ENCODE measurements at regions not wholly inside any gene's neighbourhood (a gene's known extent, or its start where the extent isn't known, plus 50 kb on each side); places are given as distances from the start of the nearest gene placed in this dataset.

DNA sequence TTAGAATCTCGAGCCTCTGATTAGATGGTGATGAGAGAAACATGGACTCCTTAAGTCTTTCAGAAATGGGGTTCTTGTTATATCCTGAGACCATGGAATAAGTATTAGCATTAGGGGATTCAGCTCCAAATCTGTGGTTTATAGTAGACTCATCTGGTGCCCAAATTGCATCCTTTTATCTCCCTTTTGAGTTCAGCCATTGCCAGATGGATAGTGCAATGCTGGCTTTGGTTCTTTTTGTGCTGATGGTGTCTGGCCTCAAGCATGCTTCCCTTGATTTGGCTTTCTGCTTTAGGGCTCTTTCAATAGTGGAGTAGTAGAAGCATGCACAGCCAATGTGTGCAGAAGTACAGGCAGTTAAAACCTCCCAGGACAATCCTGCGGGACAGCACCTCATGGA lies 306.4 kb downstream of the TSN start:
- Histone ChIP-seq H3K4me3 (ENCODE audit: low read depth, low read length) (no peak overlapping the region), H3K4me1 (ENCODE audit: control insufficient read depth, insufficient read depth, low read length) (0 out of 2 replicates have a peak, but pooled peaks cover 3% of the 10 kb centered on the region), H3K27ac (ENCODE audit: extremely low read depth, low read depth, low read length) (no peak overlapping the region), H3K9me3 (ENCODE audit: control insufficient read depth, insufficient read depth, low read depth, low read length) (no peaks in the 10 kb centered on the region), H3K36me3 (ENCODE audit: control insufficient read depth in 2 of 2, insufficient read depth in 1 of 2, low read length in 2 of 2) (no peaks in the 10 kb centered on the region)
- POLR2A ChIA-PET = no interaction called here
- CTCF ChIA-PET = interaction anchor here (1.2 kb wide), 1 partner anchor 251 kb away, joined by 3 read pairs; no protein-coding TSS in a partner anchor
- no peak for TF ChIP-seq ZNF335 (tag by site-specific recombination; conservative IDR thresholded peaks at IDR 0.05)
- TF ChIP-seq ZNF37A (tag by site-specific recombination; IDR thresholded peaks at IDR 0.05) = no peak
- TF ChIP-seq ZNF670 (tag by site-specific recombination; IDR thresholded peaks at IDR 0.05; ENCODE audit: low read depth) = no peak
- TF ChIP-seq, protein P1, sequence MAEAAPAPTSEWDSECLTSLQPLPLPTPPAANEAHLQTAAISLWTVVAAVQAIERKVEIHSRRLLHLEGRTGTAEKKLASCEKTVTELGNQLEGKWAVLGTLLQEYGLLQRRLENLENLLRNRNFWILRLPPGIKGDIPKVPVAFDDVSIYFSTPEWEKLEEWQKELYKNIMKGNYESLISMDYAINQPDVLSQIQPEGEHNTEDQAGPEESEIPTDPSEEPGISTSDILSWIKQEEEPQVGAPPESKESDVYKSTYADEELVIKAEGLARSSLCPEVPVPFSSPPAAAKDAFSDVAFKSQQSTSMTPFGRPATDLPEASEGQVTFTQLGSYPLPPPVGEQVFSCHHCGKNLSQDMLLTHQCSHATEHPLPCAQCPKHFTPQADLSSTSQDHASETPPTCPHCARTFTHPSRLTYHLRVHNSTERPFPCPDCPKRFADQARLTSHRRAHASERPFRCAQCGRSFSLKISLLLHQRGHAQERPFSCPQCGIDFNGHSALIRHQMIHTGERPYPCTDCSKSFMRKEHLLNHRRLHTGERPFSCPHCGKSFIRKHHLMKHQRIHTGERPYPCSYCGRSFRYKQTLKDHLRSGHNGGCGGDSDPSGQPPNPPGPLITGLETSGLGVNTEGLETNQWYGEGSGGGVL (tag by site-specific recombination; IDR thresholded peaks at IDR 0.05) = no peak
- no peak for TF ChIP-seq ZNF324 (tag by site-specific recombination; IDR thresholded peaks at IDR 0.05)
- TF ChIP-seq, protein P2, sequence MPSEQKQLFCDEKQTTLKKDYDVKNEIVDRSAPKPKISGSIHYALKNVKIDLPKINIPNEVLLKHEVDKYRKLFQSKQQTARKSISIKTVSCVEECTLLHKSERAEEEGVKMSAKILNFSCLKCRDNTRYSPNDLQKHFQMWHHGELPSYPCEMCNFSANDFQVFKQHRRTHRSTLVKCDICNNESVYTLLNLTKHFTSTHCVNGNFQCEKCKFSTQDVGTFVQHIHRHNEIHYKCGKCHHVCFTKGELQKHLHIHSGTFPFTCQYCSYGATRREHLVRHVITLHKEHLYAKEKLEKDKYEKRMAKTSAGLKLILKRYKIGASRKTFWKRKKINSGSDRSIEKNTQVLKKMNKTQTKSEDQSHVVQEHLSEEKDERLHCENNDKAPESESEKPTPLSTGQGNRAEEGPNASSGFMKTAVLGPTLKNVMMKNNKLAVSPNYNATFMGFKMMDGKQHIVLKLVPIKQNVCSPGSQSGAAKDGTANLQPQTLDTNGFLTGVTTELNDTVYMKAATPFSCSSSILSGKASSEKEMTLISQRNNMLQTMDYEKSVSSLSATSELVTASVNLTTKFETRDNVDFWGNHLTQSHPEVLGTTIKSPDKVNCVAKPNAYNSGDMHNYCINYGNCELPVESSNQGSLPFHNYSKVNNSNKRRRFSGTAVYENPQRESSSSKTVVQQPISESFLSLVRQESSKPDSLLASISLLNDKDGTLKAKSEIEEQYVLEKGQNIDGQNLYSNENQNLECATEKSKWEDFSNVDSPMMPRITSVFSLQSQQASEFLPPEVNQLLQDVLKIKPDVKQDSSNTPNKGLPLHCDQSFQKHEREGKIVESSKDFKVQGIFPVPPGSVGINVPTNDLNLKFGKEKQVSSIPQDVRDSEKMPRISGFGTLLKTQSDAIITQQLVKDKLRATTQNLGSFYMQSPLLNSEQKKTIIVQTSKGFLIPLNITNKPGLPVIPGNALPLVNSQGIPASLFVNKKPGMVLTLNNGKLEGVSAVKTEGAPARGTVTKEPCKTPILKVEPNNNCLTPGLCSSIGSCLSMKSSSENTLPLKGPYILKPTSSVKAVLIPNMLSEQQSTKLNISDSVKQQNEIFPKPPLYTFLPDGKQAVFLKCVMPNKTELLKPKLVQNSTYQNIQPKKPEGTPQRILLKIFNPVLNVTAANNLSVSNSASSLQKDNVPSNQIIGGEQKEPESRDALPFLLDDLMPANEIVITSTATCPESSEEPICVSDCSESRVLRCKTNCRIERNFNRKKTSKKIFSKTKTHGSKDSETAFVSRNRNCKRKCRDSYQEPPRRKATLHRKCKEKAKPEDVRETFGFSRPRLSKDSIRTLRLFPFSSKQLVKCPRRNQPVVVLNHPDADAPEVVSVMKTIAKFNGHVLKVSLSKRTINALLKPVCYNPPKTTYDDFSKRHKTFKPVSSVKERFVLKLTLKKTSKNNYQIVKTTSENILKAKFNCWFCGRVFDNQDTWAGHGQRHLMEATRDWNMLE (tag by site-specific recombination; conservative IDR thresholded peaks at IDR 0.05; ENCODE audit: low read depth) = no peak
- TF ChIP-seq ZNF610 (tag by site-specific recombination; IDR thresholded peaks at IDR 0.05; ENCODE audit: borderline replicate concordance) = no peak
- no peak for TF ChIP-seq ZNF266 (tag by site-specific recombination; IDR thresholded peaks at IDR 0.05; ENCODE audit: low read depth)
- no peak for TF ChIP-seq ZNF514 (tag by site-specific recombination; IDR thresholded peaks at IDR 0.05)
- no peak for TF ChIP-seq ZNF112 (tag by site-specific recombination; IDR thresholded peaks at IDR 0.05)
- no peak for TF ChIP-seq ZBTB7A (tag by site-specific recombination; IDR thresholded peaks at IDR 0.05; ENCODE audit: low read depth)
- TF ChIP-seq, protein P3, sequence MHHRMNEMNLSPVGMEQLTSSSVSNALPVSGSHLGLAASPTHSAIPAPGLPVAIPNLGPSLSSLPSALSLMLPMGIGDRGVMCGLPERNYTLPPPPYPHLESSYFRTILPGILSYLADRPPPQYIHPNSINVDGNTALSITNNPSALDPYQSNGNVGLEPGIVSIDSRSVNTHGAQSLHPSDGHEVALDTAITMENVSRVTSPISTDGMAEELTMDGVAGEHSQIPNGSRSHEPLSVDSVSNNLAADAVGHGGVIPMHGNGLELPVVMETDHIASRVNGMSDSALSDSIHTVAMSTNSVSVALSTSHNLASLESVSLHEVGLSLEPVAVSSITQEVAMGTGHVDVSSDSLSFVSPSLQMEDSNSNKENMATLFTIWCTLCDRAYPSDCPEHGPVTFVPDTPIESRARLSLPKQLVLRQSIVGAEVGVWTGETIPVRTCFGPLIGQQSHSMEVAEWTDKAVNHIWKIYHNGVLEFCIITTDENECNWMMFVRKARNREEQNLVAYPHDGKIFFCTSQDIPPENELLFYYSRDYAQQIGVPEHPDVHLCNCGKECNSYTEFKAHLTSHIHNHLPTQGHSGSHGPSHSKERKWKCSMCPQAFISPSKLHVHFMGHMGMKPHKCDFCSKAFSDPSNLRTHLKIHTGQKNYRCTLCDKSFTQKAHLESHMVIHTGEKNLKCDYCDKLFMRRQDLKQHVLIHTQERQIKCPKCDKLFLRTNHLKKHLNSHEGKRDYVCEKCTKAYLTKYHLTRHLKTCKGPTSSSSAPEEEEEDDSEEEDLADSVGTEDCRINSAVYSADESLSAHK (tag by site-specific recombination; IDR thresholded peaks at IDR 0.05) = no peak
- no peak for TF ChIP-seq HOXD13 (CRISPR knock-in tag; IDR thresholded peaks at IDR 0.05; ENCODE audit: borderline replicate concordance)

DNA sequence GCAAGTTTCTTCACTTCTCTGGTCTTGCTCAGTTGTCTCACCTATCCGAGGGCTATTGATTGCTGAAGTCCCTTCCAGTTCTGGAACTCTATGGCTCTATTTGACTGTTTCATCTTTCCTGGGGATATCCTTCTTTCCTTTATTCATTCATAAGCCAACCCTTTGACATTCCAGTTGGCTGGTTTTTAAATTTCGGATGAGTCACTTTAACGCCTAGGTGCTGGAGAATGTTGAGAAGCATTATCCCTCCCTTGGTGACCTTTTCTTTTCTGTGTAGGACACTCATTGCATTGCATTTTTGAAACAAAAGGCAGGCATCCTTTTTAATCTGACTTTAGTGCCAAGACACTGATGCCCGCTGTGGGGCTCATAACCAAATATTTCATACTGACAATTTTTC lies 307.1 kb downstream of the TSN start:
- Histone ChIP-seq H3K4me3 (ENCODE audit: low read depth, low read length) (no peak overlapping the region), H3K9me3 (ENCODE audit: control insufficient read depth, insufficient read depth, low read depth, low read length) (no peaks in the 10 kb centered on the region), H3K4me1 (ENCODE audit: control insufficient read depth, insufficient read depth, low read length) (no peaks in the 10 kb centered on the region), H3K36me3 (ENCODE audit: control insufficient read depth in 2 of 2, insufficient read depth in 1 of 2, low read length in 2 of 2) (no peaks in the 10 kb centered on the region), H3K27ac (ENCODE audit: extremely low read depth, low read depth, low read length) (no peak overlapping the region)
- ChIA-PET POLR2A (no interaction called here), CTCF (no interaction called here)
- TF ChIP-seq, protein P4, sequence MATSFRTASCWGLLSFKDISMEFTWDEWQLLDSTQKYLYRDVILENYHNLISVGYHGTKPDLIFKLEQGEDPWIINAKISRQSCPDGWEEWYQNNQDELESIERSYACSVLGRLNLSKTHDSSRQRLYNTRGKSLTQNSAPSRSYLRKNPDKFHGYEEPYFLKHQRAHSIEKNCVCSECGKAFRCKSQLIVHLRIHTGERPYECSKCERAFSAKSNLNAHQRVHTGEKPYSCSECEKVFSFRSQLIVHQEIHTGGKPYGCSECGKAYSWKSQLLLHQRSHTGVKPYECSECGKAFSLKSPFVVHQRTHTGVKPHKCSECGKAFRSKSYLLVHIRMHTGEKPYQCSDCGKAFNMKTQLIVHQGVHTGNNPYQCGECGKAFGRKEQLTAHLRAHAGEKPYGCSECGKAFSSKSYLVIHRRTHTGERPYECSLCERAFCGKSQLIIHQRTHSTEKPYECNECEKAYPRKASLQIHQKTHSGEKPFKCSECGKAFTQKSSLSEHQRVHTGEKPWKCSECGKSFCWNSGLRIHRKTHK (tag by site-specific recombination; IDR thresholded peaks at IDR 0.05) = no peak
- TF ChIP-seq, protein P5, sequence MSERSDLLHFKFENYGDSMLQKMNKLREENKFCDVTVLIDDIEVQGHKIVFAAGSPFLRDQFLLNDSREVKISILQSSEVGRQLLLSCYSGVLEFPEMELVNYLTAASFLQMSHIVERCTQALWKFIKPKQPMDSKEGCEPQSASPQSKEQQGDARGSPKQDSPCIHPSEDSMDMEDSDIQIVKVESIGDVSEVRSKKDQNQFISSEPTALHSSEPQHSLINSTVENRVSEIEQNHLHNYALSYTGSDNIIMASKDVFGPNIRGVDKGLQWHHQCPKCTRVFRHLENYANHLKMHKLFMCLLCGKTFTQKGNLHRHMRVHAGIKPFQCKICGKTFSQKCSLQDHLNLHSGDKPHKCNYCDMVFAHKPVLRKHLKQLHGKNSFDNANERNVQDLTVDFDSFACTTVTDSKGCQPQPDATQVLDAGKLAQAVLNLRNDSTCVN (tag by site-specific recombination; optimal IDR thresholded peaks at IDR 0.05) = no peak
- TF ChIP-seq GFI1B (tag by site-specific recombination; IDR thresholded peaks at IDR 0.05) = no peak
- TF ChIP-seq ZNF621 (tag by site-specific recombination; IDR thresholded peaks at IDR 0.05) = no peak
- TF ChIP-seq, protein P6, sequence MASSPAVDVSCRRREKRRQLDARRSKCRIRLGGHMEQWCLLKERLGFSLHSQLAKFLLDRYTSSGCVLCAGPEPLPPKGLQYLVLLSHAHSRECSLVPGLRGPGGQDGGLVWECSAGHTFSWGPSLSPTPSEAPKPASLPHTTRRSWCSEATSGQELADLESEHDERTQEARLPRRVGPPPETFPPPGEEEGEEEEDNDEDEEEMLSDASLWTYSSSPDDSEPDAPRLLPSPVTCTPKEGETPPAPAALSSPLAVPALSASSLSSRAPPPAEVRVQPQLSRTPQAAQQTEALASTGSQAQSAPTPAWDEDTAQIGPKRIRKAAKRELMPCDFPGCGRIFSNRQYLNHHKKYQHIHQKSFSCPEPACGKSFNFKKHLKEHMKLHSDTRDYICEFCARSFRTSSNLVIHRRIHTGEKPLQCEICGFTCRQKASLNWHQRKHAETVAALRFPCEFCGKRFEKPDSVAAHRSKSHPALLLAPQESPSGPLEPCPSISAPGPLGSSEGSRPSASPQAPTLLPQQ (tag by site-specific recombination; IDR thresholded peaks at IDR 0.05) = no peak
- TF ChIP-seq ZNF266 (tag by site-specific recombination; IDR thresholded peaks at IDR 0.05; ENCODE audit: low read depth) = no peak
- no peak for TF ChIP-seq BCL11A (tag by site-specific recombination; IDR thresholded peaks at IDR 0.05; ENCODE audit: low read depth)
- TF ChIP-seq YY2 (tag by site-specific recombination; IDR thresholded peaks at IDR 0.05) = no peak
- TF ChIP-seq GLI2 (tag by site-specific recombination; IDR thresholded peaks at IDR 0.05; ENCODE audit: borderline replicate concordance, low read depth) = no peak
- no peak for TF ChIP-seq GLIS1 (tag by site-specific recombination; IDR thresholded peaks at IDR 0.05)
